ENCODE measurements at regions not wholly inside any gene's neighbourhood (a gene's known extent, or its start where the extent isn't known, plus 50 kb on each side); places are given as distances from the start of the nearest gene placed in this dataset.

DNA sequence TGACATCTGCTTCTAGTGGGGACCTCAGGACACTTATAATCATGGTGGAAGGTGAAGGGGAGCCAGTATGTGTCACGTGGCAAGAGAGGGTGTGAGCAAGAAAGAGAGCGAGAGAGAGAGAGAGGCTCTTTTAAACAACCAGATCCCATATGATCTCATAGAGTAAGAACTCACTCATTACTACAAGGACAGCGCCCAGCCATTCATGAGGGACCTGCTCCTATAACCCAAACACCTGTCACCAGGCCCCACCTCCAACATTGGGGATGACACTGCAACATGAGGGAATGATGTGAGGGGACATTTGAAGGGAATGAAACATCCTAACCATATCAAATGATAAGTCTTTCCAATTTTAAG lies 427.5 kb downstream of the EFNA5 start:
- ATAC-seq (no peak), DNase-seq (ENCODE audit: low read depth, low spot score) (no peak)
- TF ChIP-seq, protein P1, sequence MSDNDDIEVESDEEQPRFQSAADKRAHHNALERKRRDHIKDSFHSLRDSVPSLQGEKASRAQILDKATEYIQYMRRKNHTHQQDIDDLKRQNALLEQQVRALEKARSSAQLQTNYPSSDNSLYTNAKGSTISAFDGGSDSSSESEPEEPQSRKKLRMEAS (IDR thresholded peaks at IDR 0.05), result no peak
- TF ChIP-seq, protein P2, sequence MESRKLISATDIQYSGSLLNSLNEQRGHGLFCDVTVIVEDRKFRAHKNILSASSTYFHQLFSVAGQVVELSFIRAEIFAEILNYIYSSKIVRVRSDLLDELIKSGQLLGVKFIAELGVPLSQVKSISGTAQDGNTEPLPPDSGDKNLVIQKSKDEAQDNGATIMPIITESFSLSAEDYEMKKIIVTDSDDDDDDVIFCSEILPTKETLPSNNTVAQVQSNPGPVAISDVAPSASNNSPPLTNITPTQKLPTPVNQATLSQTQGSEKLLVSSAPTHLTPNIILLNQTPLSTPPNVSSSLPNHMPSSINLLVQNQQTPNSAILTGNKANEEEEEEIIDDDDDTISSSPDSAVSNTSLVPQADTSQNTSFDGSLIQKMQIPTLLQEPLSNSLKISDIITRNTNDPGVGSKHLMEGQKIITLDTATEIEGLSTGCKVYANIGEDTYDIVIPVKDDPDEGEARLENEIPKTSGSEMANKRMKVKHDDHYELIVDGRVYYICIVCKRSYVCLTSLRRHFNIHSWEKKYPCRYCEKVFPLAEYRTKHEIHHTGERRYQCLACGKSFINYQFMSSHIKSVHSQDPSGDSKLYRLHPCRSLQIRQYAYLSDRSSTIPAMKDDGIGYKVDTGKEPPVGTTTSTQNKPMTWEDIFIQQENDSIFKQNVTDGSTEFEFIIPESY (IDR thresholded peaks at IDR 0.05; ENCODE audit: extremely low read depth, insufficient replicate concordance, low read length), result no peak
- TF ChIP-seq EGR1 (IDR thresholded peaks at IDR 0.05; ENCODE audit: low read depth) (no peak), POLR2AphosphoS5 (IDR thresholded peaks at IDR 0.05; ENCODE audit: low read depth, low read length) (no peak), SIN3A (IDR thresholded peaks at IDR 0.05; ENCODE audit: low read depth) (no peak), SRF (IDR thresholded peaks at IDR 0.05; ENCODE audit: low read depth) (no peak), CBX3 (IDR thresholded peaks at IDR 0.05; ENCODE audit: low read depth) (no peak)
- TF ChIP-seq, protein P3, sequence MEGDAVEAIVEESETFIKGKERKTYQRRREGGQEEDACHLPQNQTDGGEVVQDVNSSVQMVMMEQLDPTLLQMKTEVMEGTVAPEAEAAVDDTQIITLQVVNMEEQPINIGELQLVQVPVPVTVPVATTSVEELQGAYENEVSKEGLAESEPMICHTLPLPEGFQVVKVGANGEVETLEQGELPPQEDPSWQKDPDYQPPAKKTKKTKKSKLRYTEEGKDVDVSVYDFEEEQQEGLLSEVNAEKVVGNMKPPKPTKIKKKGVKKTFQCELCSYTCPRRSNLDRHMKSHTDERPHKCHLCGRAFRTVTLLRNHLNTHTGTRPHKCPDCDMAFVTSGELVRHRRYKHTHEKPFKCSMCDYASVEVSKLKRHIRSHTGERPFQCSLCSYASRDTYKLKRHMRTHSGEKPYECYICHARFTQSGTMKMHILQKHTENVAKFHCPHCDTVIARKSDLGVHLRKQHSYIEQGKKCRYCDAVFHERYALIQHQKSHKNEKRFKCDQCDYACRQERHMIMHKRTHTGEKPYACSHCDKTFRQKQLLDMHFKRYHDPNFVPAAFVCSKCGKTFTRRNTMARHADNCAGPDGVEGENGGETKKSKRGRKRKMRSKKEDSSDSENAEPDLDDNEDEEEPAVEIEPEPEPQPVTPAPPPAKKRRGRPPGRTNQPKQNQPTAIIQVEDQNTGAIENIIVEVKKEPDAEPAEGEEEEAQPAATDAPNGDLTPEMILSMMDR (IDR thresholded peaks at IDR 0.05 in 2 of 3, conservative IDR thresholded peaks at IDR 0.05 in 1 of 3; ENCODE audit: borderline replicate concordance in 1 of 3, insufficient read depth in 1 of 3, low read depth in 2 of 3, low read length in 2 of 3), result no peak
- Histone ChIP-seq H3K79me2 (ENCODE audit: insufficient read depth, low read length) (no peaks in the 10 kb centered on the region), H3K9me3 (ENCODE audit: control insufficient read depth in 1 of 2, insufficient read depth in 1 of 2, low read depth in 1 of 2, low read length in 2 of 2) (no peaks in the 10 kb centered on the region), H3K4me3 (replicated peaks in 1 of 2; ENCODE audit: low read depth in 1 of 2, low read length in 2 of 2) (no peak overlapping the region), H3K9me2 (ENCODE audit: insufficient read depth) (no peaks in the 10 kb centered on the region), H4K20me1 (ENCODE audit: insufficient read depth) (no peaks in the 10 kb centered on the region), H3K27me3 (ENCODE audit: insufficient read depth, low read length) (no peaks in the 10 kb centered on the region), H3K4me1 (ENCODE audit: control insufficient read depth in 1 of 2, insufficient read depth in 2 of 2, low read length in 2 of 2) (no peaks in the 10 kb centered on the region), H3K4me2 (ENCODE audit: low read length) (no peak overlapping the region), H3K9ac (ENCODE audit: low read length) (no peak overlapping the region), H3K36me3 (ENCODE audit: control insufficient read depth in 1 of 2, insufficient read depth in 2 of 2, low read length in 2 of 2) (no peaks in the 10 kb centered on the region), H2AFZ (ENCODE audit: low read depth, low read length, poor library complexity, severe bottlenecking) (no peak overlapping the region), H3K27ac (ENCODE audit: low read depth, low read length) (no peak overlapping the region)
- ChIA-PET POLR2A (no interaction called here), RAD21 (ENCODE audit: low non-redundant PET in 1 of 2, low total read pairs in 2 of 2, uncharacterized antibody in 2 of 2, unreplicated experiment in 2 of 2) (no interaction called here), CTCF (no interaction called here)
- intact Hi-C loops (cut with micrococcal nuclease), result loop anchor here (10.0 kb wide), 1 partner anchor 432 kb away; the partner anchor contains the start of gene EFNA5
- BruUV-seq (replicated peaks), result no TSS peak

Measured in HCT116 (cell line).